Loucy (cell line): ENCODE measurements at regions not wholly inside any gene's neighbourhood (a gene's known extent, or its start where the extent isn't known, plus 50 kb on each side); places are given as distances from the start of the nearest gene placed in this dataset.

Source experiments
- CTCF ChIP-seq: fragments of 200-600 bp; sonication (generic); conservative IDR thresholded peaks from 2 replicates; pipeline ENCODE4 v1.5.1; 2014; ENCODE audit warnings: mild to moderate bottlenecking, antibody characterized with exemption, low read length
- EZH2phosphoT487 ChIP-seq: fragments of 200-600 bp; IDR thresholded peaks from 2 replicates; pipeline ENCODE4 v1.6.1; 2018; ENCODE audit warnings: antibody characterized with exemption, mild to moderate bottlenecking, moderate library complexity, borderline replicate concordance

- TF ChIP-seq CTCF (no peak), EZH2phosphoT487 (no peak)
Observed at GRCh38 chr9:8085986-8086385, 286.4 kb upstream of the DMAC1 start.
